HL-60 (cell line): ENCODE measurements at regions not wholly inside any gene's neighbourhood (a gene's known extent, or its start where the extent isn't known, plus 50 kb on each side); places are given as distances from the start of the nearest gene placed in this dataset.

Source experiments
- REST ChIP-seq: IDR thresholded peaks from 2 replicates; pipeline ENCODE4 v1.6.1; 2012; ENCODE audit warnings: low read depth; ENCODE audit not compliant: insufficient replicate concordance
- TF ChIP-seq, protein P1 (sequence below): IDR thresholded peaks from one replicate; pipeline ENCODE4 v1.5.1; 2011; ENCODE audit warnings: low read length, control low read depth, inconsistent platforms; ENCODE audit not compliant: insufficient read depth

DNA sequence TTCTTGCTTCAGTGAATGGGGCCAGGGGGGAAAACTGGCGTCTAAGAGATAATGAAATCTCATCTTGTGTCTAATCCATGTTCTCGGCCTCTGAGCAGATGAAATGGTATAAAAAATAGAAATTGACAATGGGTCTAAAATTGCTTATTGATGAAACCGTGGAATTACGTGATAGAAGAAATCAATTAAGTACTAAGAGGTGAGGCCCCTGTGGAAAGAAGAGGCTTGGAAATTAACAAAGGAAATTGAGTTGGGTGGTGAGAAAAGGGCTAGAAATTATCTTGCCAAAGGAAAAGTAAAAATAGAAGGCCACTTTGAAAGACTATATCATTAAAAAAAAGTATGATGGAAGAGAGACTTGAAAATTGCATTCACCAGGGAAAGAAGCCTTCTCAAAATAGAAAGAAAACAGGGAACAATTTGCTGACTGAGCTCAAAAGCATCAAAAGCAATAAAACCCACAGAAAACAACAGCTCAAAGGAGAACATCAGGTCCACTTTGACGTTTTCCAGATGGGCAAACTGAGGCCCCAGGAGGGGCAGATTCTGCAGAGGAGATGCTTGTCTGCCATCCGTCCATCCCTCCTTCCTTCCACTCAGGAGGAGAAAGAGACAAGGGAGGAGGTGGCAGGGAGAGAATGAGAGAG, 226.1 kb upstream of the RTL1 start:
- TF ChIP-seq, protein P1, sequence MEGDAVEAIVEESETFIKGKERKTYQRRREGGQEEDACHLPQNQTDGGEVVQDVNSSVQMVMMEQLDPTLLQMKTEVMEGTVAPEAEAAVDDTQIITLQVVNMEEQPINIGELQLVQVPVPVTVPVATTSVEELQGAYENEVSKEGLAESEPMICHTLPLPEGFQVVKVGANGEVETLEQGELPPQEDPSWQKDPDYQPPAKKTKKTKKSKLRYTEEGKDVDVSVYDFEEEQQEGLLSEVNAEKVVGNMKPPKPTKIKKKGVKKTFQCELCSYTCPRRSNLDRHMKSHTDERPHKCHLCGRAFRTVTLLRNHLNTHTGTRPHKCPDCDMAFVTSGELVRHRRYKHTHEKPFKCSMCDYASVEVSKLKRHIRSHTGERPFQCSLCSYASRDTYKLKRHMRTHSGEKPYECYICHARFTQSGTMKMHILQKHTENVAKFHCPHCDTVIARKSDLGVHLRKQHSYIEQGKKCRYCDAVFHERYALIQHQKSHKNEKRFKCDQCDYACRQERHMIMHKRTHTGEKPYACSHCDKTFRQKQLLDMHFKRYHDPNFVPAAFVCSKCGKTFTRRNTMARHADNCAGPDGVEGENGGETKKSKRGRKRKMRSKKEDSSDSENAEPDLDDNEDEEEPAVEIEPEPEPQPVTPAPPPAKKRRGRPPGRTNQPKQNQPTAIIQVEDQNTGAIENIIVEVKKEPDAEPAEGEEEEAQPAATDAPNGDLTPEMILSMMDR: no peak
- TF ChIP-seq REST: no peak
